ENCODE measurements at regions not wholly inside any gene's neighbourhood (a gene's known extent, or its start where the extent isn't known, plus 50 kb on each side); places are given as distances from the start of the nearest gene placed in this dataset.

- DNase-seq (ENCODE audit: low read depth): no peak
- no peak overlapping the region for H3K4me3 ChIP-seq (ENCODE audit: low read depth, low read length)
- TF ChIP-seq CTCF (IDR thresholded peaks at IDR 0.05; ENCODE audit: insufficient read depth, low read depth, low read length): no peak
Observed at GRCh38 chr4:124965497-124965891, 253.0 kb upstream of the ANKRD50 start.

GRCh38 chr4:124964852-124965496, 252.4 kb upstream of the ANKRD50 start:
- DNase-seq (ENCODE audit: low read depth): no peak
- H3K4me3 ChIP-seq (ENCODE audit: low read depth, low read length): no peak overlapping the region

GRCh38 chr4:124964251-124964650, 251.7 kb upstream of the ANKRD50 start:
- no peak for DNase-seq (ENCODE audit: low read depth)

More at GRCh38 chr4:124964852-124965496, 252.4 kb upstream of the ANKRD50 start:
- TF ChIP-seq CTCF (IDR thresholded peaks at IDR 0.05; ENCODE audit: insufficient read depth, low read depth, low read length): no peak

GRCh38 chr4:124961138-124961750, 248.7 kb upstream of the ANKRD50 start:
- H3K4me3 ChIP-seq (ENCODE audit: low read depth, low read length): no peak overlapping the region
- DNase-seq (ENCODE audit: low read depth): no peak
- TF ChIP-seq CTCF (IDR thresholded peaks at IDR 0.05; ENCODE audit: insufficient read depth, low read depth, low read length): no peak

More at GRCh38 chr4:124964251-124964650, 251.7 kb upstream of the ANKRD50 start:
- no peak overlapping the region for H3K4me3 ChIP-seq (ENCODE audit: low read depth, low read length)
- no peak for TF ChIP-seq CTCF (IDR thresholded peaks at IDR 0.05; ENCODE audit: insufficient read depth, low read depth, low read length)

GRCh38 chr4:124958847-124959246, 246.3 kb upstream of the ANKRD50 start:
- no peak for TF ChIP-seq CTCF (IDR thresholded peaks at IDR 0.05; ENCODE audit: insufficient read depth, low read depth, low read length)
- no peak overlapping the region for H3K4me3 ChIP-seq (ENCODE audit: low read depth, low read length)
- no peak for DNase-seq (ENCODE audit: low read depth)

- no peak for TF ChIP-seq CTCF (IDR thresholded peaks at IDR 0.05; ENCODE audit: insufficient read depth, low read depth, low read length)
- DNase-seq (ENCODE audit: low read depth): no peak
- no peak overlapping the region for H3K4me3 ChIP-seq (ENCODE audit: low read depth, low read length)
Observed at GRCh38 chr4:124955476-124955875, 242.9 kb upstream of the ANKRD50 start.

Data from fibroblast of villous mesenchyme (primary cell).